Pancreas (tissue), 10 donors: ENCODE measurements at regions not wholly inside any gene's neighbourhood (a gene's known extent, or its start where the extent isn't known, plus 50 kb on each side); places are given as distances from the start of the nearest gene placed in this dataset.

Source experiments
- ATAC-seq, 4 donors: fragments of 200-7000 bp; cut with Tn5 transposase; one replicate each; pipeline versions ENCODE4 v1.8.0 to v1.9.1; 2020; ENCODE audit warnings: mild to moderate bottlenecking in 4 of 4, moderate library complexity in 4 of 4
- DNase-seq, 6 donors: peaks; one replicate each; pipeline ENCODE4 v3.0.0-alpha.2; 2020
- FAIRE-seq: peaks from 2 replicates; lab custom pipeline; 2012; peaks lifted over from hg19 to GRCh38; lab: Jason Lieb, UNC
- H3K27ac ChIP-seq, 4 donors: fragments of 200-600 bp; sonication (generic); 1 replicate in 3 of 4; 2 replicates in 1 of 4; pipeline versions ENCODE4 v1.5.0 to v1.8.0; 2020
- H3K27me3 ChIP-seq, 4 donors: fragments of 200-600 bp; one replicate each; pipeline ENCODE4 v1.8.0; 2021
- H3K36me3 ChIP-seq, 3 donors: fragments of 200-600 bp; sonication (generic) in 1 of 3; one replicate each; pipeline versions ENCODE4 v1.5.0 to v1.8.0; 2020 to 2021
- H3K4me1 ChIP-seq, 3 donors: fragments of 200-600 bp; one replicate each; pipeline ENCODE4 v1.8.0; 2021
- H3K4me3 ChIP-seq, 4 donors: fragments of 200-600 bp; sonication (generic) in 2 of 4; one replicate each; pipeline versions ENCODE4 v1.5.0 to v1.8.0; 2020 to 2021
- H3K9me3 ChIP-seq, 4 donors: fragments of 200-600 bp; one replicate each; pipeline ENCODE4 v1.8.0; 2021
- CTCF ChIP-seq, 4 donors: fragments of 200-600 bp; sonication (generic) in 3 of 4; IDR thresholded peaks; one replicate each; pipeline versions ENCODE4 v1.5.0 to v1.8.0; 2021; ENCODE audit warnings: antibody characterized with exemption in 4 of 4
- WGBS, 2 donors: extraction: QIAGEN DNeasy Blood & Tissue Kit; methylation state at CpG; one replicate each; pipeline ENCODE4 v1.1.7; 2013; 5-methylcytosine and 5-hydroxymethylcytosine counted together
- intact Hi-C, 3 donors: fragments of 100-400 bp; cut with DNase I; formaldehyde crosslinking; loops; one replicate each; pipeline versions ENCODE4 v1.11.1 to v1.14.2; 2022
- donor health status: healthy with polysubstance abuse.
- donor health status: DM: no; HTN: no; CAD: no; lungs with moderate emphysema.
- donor health status: DM: no; HTN: no; CAD: no.
- donor health status: control.
- donor health status: control.
- donor health status: Bipolar disorder and iron deficiency.
- donor health status: DM: yes; HTN: yes; CAD: no.
- donor health status: DM: no; HTN: no; CAD: no.
- donor health status: DM: no; HTN: no; CAD: no.
- donor health status: DM: yes; HTN: yes; CAD: no.

GRCh38 chr20:6533761-6534479 lies 233.6 kb upstream of the BMP2 start:
- Histone ChIP-seq H3K4me3 (no peak overlapping the region), H3K27me3 (no peaks in the 10 kb centered on the region), H3K27ac (no peak overlapping the region), H3K9me3 (no peaks in the 10 kb centered on the region), H3K4me1 (no peaks in the 10 kb centered on the region), H3K36me3 (no peaks in the 10 kb centered on the region)
- 65 to 67% methylated on average over 17 of the region's 17 CpGs for WGBS, 2 donors
- intact Hi-C loops = no loop called here
- ATAC-seq = no peak
- DNase-seq = no peak
- no peak for FAIRE-seq
- no peak for TF ChIP-seq CTCF (IDR thresholded peaks at IDR 0.05)

- Histone ChIP-seq H3K27ac (no peak overlapping the region), H3K9me3 (no peaks in the 10 kb centered on the region), H3K27me3 (peaks cover 0 to under 1% (median 0%) of the 10 kb centered on the region in 4 donors), H3K36me3 (no peaks in the 10 kb centered on the region), H3K4me1 (no peaks in the 10 kb centered on the region), H3K4me3 (no peak overlapping the region)
- ATAC-seq (no peak), FAIRE-seq (no peak), DNase-seq (no peak)
- TF ChIP-seq CTCF (IDR thresholded peaks at IDR 0.05) = no peak
- intact Hi-C loops = no loop called here
- 28 to 31% methylated on average over 2 of the region's 2 CpGs for WGBS, 2 donors
Measured at GRCh38 chr20:6533351-6533750, 234.1 kb upstream of the BMP2 start.

GRCh38 chr20:6530779-6531315 lies 236.6 kb upstream of the BMP2 start:
- H3K4me3 ChIP-seq = no peak overlapping the region
- no peak for FAIRE-seq
- DNase-seq = no peak
- intact Hi-C loops = no loop called here
- no peaks in the 10 kb centered on the region for H3K4me1 ChIP-seq
- no peaks in the 10 kb centered on the region for H3K36me3 ChIP-seq
- no peak for TF ChIP-seq CTCF (IDR thresholded peaks at IDR 0.05)
- no peak for ATAC-seq
- no peak overlapping the region for H3K27ac ChIP-seq
- no peaks in the 10 kb centered on the region for H3K9me3 ChIP-seq
- 71 to 73% methylated on average over 3 of the region's 3 CpGs for WGBS, 2 donors
- peaks cover 0 to 5% (median 0%) of the 10 kb centered on the region in 4 donors for H3K27me3 ChIP-seq

- no peak for DNase-seq
- FAIRE-seq = no peak
- peaks cover 0 to 5% (median 0%) of the 10 kb centered on the region in 4 donors for H3K27me3 ChIP-seq
- no peaks in the 10 kb centered on the region for H3K9me3 ChIP-seq
- no peak overlapping the region for H3K27ac ChIP-seq
- no peaks in the 10 kb centered on the region for H3K36me3 ChIP-seq
- TF ChIP-seq CTCF (IDR thresholded peaks at IDR 0.05) = no peak
- ATAC-seq = no peak
- no peaks in the 10 kb centered on the region for H3K4me1 ChIP-seq
- H3K4me3 ChIP-seq = no peak overlapping the region
- intact Hi-C loops = no loop called here
Measured at GRCh38 chr20:6530254-6530653, 237.2 kb upstream of the BMP2 start.
